Hippocampal formation (tissue), 2 donors: ENCODE measurements at regions not wholly inside any gene's neighbourhood (a gene's known extent, or its start where the extent isn't known, plus 50 kb on each side); places are given as distances from the start of the nearest gene placed in this dataset.
"Not testable (repeated sequence)": the region's sequence is repeated elsewhere in the genome, so short reads cannot be mapped to it uniquely, and the experiment has no call there.

Source experiments
- DNase-seq, 2 donors: peaks; one replicate each; lab custom pipeline; 2025; lab: John Stamatoyannopoulos, UW

DNA sequence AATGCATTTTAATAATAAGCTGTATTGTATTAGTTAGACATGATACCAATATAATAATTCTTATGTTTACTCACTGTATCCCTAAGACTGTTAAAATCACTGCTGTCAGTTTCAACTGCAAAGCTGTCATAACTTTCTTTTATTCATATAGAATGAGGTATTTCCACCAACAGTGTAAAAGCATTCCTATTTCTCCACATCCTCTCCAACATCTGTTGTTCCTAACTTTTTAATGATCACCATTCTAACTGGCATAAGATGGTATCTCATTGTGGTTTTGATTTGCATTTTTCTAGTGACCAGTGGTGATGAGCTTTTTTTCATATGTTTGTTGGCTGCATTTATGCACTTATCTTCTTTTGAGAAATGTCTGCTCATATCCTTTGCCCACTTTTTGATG, 177.6 kb upstream of the MME start:
- not testable (repeated sequence) for DNase-seq

DNA sequence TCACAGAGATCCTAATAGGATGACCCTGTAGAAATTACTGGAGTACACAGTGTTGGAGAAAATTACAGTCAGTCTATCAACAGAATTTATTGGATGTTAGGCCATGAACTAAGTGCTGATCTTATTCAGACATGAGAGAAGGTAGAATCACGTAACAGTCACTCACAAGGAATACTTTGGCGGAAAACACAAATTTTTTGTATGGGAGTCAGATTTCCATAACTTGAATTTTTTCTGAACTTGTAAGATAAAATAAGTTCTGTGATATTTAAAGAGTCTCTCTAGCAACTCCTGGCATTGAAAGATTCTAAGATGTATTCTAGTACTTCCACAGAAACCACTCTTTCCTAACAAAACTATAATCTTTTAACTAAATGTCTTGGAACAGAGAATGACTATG, 178.8 kb upstream of the MME start:
- no peak for DNase-seq

DNA sequence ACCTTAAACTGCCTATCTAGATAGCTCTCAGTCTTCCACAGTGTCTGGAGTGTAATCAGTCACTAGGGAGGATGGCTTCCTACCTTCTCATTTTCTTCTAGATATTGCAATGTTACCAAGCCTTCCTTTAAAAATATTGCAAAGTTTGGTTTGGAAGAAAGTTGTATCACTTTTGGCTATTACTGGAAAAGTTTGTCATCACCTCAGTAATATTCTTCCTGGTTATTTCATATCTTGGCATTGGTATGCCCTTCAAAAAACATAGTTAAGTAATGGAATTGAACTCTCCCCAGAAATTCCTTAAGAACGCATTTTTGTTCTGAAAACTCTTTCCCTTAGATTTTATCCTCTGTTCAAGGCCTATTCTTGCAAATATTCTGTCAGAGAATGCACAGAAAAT, 179.3 kb upstream of the MME start:
- DNase-seq = no peak

DNA sequence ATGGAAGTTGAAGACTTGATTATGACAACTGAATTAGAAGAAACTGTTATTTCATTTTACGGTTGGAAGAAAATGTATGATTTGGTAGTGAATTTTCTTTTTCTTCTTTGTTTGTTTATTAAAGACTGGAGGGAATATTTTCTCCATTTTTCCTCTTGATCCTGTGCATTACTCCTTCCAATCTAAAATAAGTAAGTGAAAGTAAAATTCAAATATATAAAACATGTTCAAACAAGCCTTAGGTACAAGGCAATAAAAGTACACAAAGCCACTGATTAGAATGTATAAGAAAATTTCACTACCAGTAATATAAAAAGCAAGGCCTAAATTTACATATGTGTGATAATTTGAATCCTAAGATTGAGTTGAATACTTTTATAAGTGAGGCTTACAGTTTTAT, 181.2 kb upstream of the MME start:
- DNase-seq = no peak

DNA sequence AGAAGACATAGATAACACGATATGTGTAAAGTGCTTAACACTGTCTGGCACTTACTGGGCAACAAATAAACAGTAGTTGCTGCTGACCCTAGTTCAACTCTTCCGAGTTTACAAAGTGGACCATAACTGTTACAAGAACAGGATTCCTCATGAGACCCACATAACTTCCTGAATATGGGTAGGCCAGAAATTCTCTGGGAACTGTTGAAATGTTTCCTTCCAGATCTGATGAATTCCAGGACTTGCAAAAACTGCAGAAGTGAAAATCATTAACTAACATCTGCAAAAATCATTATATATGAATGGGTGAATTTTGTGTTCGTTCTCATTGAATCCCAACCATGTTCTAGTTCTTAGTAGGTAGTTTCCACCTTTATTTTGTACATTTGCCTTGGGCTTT, 181.7 kb upstream of the MME start:
- DNase-seq = no peak

DNA sequence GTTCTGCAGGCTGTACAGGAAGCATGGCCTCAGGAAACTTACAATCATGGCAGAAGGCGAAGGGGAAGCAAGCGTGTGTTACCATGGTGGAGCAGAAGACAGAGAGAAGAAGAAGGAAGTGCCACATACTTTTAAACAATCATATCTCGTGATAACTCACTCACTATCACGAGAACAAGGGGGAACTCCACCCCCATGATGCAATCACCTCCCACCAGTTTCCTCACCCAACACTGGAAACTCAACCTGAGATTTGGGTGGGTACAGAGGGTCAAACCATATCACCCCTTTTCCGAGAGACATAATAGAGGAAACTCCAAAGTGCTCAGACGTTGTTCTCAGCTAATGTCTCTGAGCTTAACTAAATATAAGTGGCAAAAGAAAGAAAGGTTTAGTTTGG, 186.3 kb upstream of the MME start:
- DNase-seq = no peak

DNA sequence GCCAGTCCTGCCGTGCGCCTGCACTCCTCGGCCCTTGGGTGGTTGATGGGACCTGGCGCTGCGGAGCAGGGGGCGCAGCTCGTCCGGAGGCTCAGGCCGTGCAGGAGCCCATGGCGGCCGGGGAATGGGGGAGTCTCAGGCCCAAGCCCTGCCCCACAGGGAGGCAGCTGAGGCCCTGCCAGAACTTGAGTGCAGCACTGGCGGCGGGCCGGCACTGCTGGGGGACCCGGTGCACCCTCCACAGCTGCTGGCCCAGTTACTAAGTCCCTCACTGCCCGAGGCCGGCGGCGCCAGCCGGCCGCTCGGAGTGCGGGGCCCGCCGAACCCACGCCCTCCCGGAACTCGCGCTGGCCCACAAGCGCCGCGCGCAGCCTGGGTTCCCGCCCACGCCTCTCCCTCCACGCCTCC, 190.9 kb upstream of the MME start:
- DNase-seq = no peak

DNA sequence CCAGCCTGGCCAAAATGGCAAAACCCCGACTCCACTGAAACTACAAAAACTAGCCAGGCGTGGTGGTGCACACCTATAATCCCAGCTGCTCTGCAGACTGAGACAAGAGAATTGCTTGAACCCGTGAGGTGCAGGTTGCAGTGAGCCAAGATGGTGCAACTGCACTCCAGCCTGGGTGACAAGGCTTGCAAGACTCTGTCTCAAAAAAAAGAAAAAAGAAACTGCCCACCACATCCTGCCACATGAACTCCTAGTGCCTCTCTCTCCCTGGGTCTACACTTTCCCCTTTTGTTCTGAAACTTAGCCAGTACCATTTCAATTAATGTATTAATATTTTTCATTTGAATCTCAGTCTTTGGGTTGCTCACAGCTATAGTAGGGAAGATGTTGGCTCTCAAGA, 192.2 kb upstream of the MME start:
- DNase-seq = no peak

DNA sequence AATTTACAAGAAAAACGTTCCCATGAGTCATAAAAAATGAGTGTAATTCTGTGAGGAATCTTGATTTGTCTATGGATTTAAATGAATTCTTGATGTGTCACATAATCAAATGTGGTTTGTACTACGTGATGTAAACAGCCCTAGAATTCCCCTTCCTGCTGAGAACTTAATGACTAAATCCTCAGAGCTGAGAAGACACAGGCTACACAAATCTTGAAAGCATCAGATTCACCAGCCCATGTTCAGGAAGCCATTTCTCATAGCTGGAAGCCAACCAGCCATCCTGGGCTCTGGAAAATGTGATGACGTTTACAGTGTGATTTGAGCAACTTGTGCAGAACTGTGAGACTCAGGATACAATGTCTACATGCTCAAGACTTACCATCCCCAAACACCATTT, 193.7 kb upstream of the MME start:
- no peak for DNase-seq

DNA sequence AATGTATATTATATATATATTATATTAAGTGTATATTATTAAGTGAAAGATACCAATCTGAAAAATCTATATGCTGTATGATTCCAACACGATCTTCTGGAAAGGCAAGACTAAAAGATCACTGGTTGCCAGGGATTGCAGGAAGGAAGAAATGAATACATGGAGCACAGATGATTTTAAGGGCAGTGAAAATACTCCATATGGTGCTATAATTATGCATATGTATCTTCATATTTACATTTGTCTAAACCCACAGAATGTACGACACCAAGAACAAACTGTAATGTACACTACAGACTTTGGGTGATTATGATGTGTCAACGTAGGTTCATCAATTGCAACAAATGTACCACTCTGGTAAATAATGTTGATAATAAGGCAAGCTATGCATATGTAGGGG, 194.7 kb upstream of the MME start:
- DNase-seq = no peak

DNA sequence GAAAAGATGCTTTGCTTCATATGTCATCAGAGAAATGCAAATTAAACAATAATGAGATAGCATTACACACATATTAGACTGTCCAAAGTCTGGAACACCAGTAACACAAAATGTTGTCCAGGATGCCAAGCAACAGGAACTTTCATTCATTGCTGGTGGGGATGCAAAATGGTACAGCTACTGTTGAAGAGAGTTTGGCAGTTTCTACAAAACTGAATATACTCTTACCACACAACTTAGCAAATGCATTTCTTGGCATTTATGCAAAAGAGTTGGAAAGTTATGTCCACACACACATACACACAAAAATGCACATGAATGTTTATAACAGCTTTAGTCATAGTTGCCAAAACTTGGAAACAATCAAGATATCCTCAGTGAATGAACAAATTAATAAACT, 195.2 kb upstream of the MME start:
- DNase-seq = no peak

DNA sequence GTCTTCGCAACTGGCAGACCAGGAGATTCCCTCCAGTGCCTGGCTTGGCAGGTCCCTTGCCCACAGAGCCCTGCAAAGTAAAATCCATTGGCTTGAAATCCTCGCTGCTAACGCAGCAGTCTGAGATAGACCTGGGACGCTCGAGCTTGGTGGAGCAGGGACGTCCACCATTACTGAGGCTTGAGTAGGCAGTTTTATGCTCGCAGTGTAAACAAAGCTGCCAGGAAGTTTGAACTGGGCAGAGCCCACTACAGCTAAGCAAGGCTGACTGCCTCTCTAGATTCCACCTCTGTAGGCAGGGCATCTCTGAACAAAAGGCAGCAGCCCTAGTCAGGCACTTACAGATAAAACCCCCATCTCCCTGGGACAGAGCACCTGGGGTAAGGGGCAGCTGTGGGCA, 205.0 kb upstream of the MME start:
- DNase-seq = no peak

DNA sequence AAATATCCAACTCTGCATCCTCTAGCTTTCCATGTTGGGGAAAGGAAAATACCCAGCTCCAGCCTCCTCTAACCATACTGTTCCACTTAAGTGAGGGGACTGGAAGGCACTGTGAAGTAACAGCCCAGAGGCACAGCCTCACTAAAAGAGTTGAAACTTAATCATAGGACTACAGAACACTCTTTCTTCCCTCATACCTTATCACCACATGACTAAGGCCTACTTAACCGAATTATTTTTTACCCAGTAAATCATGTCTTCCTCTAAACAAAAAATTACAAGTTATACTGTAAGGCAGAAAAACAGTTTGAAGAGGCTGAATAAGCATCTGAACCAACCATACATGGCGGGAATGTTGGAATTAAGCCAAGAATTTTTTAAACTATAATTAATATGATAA, 207.4 kb upstream of the MME start:
- DNase-seq = no peak

DNA sequence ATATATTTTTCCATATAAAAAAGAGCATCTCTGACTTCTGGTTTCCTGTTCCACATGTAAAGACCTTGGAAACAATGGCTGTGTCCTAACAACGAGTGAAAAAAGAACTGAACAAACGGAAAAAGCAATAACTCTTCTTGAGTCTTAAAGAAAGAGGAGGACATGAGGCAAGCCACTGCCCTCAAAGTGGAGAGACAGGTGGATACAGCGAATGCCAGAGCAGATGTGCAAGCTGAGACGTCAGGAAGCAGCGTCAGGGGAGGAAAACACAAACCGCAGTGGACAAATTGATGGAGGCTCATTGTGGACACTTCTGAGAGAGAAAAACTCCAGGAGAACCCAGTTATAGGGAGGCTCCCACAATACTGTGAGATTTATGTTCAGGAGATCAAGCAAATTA, 208.0 kb upstream of the MME start:
- no peak for DNase-seq

DNA sequence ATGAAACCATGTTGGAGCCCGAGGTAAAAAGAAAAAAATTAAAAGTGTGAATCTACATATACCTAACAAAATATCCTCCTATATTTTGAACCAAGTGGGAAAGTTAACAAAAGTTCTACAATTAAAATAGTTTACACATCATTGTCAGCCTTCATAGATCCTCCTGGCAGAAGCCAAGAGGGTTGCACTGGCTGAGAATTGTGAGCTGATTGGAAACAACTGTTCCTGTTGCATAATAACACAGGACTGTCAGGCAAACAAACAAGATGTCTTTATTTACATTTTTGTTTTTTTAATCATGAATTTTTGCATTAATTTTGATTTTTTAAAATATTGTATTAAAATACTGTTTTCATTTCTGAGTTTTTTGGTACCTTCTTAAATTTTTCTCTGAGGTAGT, 215.2 kb upstream of the MME start:
- DNase-seq = no peak

DNA sequence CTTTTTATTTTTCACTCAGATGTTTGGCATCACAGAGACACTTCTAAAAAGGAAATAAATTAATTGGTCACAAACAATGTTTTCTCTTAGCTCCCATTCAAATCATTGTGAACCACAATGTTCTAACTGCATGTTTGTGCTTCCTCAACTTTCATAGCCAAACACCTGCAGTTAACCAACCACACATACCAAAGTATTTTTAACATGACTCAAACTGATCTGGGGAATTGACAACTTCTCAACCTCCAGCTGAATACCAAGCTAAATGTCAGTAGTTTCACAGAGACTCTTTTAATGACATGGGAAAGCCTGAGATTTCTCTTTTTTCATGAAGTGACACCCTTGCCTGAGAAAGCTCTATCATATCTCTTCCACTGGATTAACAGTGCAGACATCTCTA, 217.9 kb upstream of the MME start:
- DNase-seq = no peak

DNA sequence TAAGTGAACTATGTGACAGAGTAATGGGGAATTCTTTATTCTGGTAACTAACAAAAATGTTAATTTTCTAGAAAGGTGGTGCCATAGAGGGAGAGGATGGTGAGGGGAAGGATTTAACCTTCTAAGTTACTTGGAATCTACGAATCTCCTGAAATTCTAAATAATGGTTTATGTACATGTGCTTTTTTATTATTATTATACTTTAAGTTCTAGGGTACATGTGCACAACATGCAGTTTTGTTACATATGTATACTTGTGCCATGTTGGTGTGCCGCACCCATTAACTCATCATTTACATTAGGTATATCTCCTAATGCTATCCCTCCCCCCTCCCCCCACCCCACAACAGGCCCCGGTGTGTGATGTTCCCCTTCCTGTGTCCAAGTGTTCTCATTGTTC, 227.1 kb upstream of the MME start:
- DNase-seq = not testable (repeated sequence)

DNA sequence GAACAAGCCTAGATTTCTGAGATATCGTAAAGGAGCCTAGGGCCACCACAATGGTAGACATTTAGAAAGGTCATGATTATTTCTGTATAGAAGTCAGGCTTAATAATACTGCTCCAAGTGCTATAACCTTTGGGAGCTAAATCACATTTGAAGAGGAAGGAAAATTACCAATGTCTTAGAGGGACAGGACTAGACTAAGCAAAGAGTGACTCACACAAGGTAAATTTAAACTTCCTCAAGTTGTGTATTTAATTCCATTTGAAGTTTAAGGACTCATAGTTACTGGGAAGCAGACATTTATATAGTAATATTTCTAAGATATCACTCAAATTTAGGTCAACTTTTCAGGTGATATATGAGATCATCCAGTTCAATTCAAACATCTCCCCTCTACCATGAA, 227.6 kb upstream of the MME start:
- no peak for DNase-seq

DNA sequence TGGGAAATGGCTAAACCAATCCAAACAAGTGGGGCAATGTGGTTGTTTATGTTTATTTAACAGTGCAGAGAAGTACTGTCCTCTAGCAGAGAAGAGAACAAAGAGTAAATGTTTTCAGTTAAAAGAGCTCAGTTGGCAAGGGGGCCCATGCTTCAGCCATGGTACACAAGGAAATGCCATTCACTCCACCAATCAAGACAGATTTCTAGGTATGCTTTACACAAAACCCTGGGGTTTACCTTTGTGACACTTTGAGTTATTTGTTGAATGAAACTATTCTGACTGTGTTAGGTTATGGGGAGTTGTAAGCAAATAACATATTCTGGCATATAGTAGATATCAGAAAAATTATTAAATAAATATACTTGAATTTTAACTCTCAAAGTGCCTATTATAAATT, 228.5 kb upstream of the MME start:
- DNase-seq = no peak

DNA sequence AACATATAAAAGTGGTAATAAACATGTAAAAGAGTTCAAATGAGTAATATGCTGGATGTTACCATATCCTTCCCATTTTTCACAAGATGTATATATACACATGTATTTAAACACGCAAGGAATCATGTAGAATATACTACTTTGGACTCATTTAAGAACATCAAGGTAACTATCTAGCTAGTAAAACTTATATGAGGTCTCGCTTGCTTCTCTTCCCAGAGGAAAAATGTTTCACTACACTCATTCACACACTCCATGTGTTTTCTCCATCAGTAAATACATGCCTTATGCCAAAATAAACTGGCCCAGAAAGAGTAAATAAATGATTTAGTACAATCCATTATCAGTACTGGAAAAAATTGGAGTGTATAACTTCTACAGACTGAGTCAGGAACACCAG, 229.2 kb upstream of the MME start:
- DNase-seq = no peak

DNA sequence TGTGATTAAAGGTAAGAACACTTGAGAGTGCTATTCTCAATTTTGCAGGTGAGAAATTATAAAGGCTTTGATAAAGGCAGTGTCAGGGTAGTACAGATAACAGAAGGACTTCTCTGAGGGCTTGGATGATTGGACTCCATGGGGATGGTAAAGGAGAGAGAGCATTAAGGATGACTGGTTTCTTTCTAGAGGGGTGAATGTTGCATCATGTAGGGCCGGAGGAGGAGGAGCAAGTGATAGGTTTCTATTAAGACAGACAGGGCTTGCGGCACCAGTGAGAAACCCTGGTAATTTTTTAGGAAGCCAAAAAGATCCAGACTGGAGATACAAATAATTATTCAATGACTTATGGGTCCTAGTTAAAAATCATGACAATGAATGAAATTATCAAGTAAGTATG, 230.7 kb upstream of the MME start:
- DNase-seq = no peak

DNA sequence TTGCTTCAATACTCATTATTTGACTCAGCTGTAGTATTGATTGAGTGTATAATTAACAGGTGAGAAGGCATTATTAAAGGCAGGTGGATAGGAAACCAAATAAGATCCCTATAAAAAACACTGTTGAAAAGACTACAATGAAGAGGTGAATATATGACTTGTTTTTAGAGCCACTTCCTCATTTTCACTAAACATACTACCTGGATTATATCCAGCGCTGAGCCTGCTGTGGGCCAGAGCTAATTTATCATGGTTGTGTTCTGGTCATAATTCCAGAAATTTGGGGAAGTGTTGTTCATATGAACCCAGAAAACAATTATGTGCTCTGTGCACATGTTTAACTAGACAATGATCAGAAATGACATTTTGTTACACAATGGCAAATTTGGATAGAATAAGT, 235.3 kb upstream of the MME start:
- no peak for DNase-seq

DNA sequence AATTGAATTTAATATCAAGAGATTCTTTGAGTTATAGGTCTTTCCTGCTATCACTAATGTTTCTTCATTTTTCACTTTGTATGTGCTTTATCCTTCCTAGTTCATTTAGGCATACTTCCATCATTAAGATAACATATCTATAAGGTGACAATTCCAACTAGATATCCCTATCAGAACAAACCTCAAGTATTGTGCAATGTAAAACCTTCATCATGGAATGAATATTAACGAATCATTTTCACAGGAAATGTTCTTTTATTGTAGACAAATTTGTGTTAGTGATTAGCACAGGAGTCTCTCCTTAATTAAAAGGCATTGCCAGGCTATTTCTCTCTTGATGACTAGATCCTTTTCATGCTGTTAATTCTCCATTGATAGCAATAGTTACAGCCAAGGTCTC, 236.5 kb upstream of the MME start:
- DNase-seq = no peak

DNA sequence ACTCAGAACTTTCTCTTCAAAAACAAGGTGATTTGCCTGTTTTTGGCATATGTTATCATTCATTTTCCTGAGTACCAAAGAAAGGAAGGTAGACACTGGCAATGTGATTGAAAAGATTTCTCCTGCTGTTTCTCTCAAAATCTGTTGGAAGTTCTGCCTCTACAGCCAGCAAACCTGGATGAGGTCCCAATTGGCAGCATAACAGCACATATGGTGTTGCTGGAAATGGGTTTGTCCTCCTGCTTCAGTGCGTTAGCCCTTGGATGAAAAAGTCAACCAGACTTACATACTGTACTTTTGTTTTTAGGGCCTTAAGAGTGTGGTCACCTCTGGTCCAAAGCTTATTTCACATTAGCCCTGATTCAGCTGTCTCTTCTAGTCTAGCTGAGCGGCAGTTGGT, 237.6 kb upstream of the MME start:
- no peak for DNase-seq

DNA sequence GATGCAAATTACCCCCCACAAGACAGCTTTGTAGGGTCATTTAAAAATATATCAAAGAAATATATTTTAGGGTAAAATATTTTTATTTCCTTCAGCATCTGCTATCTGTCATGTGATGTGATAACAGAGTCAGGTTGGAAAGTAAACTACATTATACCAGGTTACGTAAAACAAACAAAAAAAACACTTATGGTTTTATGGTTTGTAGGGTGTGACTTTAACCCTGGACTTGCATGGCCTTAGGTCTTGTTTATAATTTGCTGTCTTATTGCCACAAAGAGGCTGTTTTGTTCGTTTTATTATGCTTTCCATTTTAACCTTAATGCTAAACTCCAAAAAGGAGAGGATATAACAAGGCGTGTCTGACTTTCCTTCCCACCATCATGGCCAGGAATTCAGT, 244.5 kb upstream of the MME start:
- no peak for DNase-seq
